Adrenal gland (tissue), 9 donors: ENCODE measurements at regions not wholly inside any gene's neighbourhood (a gene's known extent, or its start where the extent isn't known, plus 50 kb on each side); places are given as distances from the start of the nearest gene placed in this dataset.
"Not testable (repeated sequence)": the region's sequence is repeated elsewhere in the genome, so short reads cannot be mapped to it uniquely, and the experiment has no call there.

ENCODE experiments used
- DNase-seq, 7 donors: peaks; one replicate each; pipeline ENCODE4 v3.0.0-alpha.2; 2019 to 2020
- H3K27ac ChIP-seq, 5 donors: fragments of 200-600 bp; sonication (generic) in 4 of 5; 1 replicate in 3 of 5; 2 replicates in 2 of 5; pipeline versions ENCODE4 v1.5.1 to v1.8.0; 2016 to 2020; ENCODE audit warnings: mild to moderate bottlenecking in 1 of 5
- H3K27me3 ChIP-seq: fragments of 200-600 bp; 2 replicates; pipeline ENCODE4 v1.8.0; 2021
- H3K36me3 ChIP-seq, 2 donors: fragments of 200-600 bp; replicated peaks in 1 of 2; 1 replicate in 1 of 2; 2 replicates in 1 of 2; pipeline versions ENCODE4 v1.5.1 to v1.8.0; 2018 to 2022
- H3K4me1 ChIP-seq, 2 donors: fragments of 200-600 bp; replicated peaks in 1 of 2; 1 replicate in 1 of 2; 2 replicates in 1 of 2; pipeline versions ENCODE4 v1.5.1 to v1.8.0; 2018 to 2021
- H3K4me3 ChIP-seq, 4 donors: fragments of 200-600 bp; sonication (generic) in 3 of 4; one replicate each; pipeline ENCODE4 v1.5.1; 2016 to 2018
- H3K9me3 ChIP-seq, 3 donors: fragments of 200-600 bp; sonication (generic) in 1 of 3; replicated peaks in 1 of 3; 1 replicate in 2 of 3; 2 replicates in 1 of 3; pipeline versions ENCODE4 v1.5.1 to v1.8.0; 2016 to 2021
- WGBS, 4 donors: extraction: QIAGEN DNeasy Blood & Tissue Kit in 2 of 4; methylation state at CpG; one replicate each; pipeline versions ENCODE4 v1.1.5 to v1.1.7; 2013 to 2017; 5-methylcytosine and 5-hydroxymethylcytosine counted together
- intact Hi-C, 2 donors: fragments of 100-400 bp; cut with DNase I; formaldehyde crosslinking; loops; one replicate each; pipeline versions ENCODE4 v1.14.1 to v1.15.0; 2022 to 2023
- donor health status: healthy with polysubstance abuse.
- donor health status: Bipolar disorder and iron deficiency.
- donor health status: DM: yes; HTN: yes; CAD: no.
- donor health status: DM: no; HTN: no; CAD: no.
- donor health status: DM: no; HTN: no; CAD: no.

- H3K4me3 ChIP-seq, intact Hi-C loops, H3K27ac ChIP-seq, DNase-seq, H3K4me1 ChIP-seq, H3K9me3 ChIP-seq, H3K36me3 ChIP-seq, H3K27me3 ChIP-seq: not testable (repeated sequence)
- WGBS, 4 donors, result 96 to 100% methylated on average over 2 to 3 of the region's 6 CpGs; no CpG with 5 or more reads in 2 of the 4 donors
These were observed 61.0 kb downstream of the SPDYE17 start for GRCh38 chr7:76971201-76971600.

GRCh38 chr7:76969892-76970291 is 62.3 kb downstream of the SPDYE17 start:
- H3K36me3 ChIP-seq, H3K4me3 ChIP-seq, H3K9me3 ChIP-seq, H3K4me1 ChIP-seq, DNase-seq, H3K27me3 ChIP-seq, intact Hi-C loops, H3K27ac ChIP-seq: not testable (repeated sequence)
- 88 to 100% (median 97%) methylated on average over 1 to 7 of the region's 7 CpGs for WGBS, 4 donors

GRCh38 chr7:76965731-76966548 is 66.2 kb downstream of the SPDYE17 start:
- intact Hi-C loops, result not testable (repeated sequence)

GRCh38 chr7:76964050-76964449 is 68.1 kb downstream of the SPDYE17 start:
- H3K9me3 ChIP-seq, H3K4me3 ChIP-seq, intact Hi-C loops: not testable (repeated sequence)

More at GRCh38 chr7:76965731-76966548, 66.2 kb downstream of the SPDYE17 start:
- 90 to 92% methylated on average over 7 to 9 of the region's 17 CpGs; no CpG with 5 or more reads in 2 of the 4 donors for WGBS, 4 donors
- not testable (repeated sequence) for H3K27me3 ChIP-seq, H3K36me3 ChIP-seq, H3K4me1 ChIP-seq, H3K4me3 ChIP-seq, H3K27ac ChIP-seq, DNase-seq, H3K9me3 ChIP-seq

GRCh38 chr7:76963061-76963460 is 69.1 kb downstream of the SPDYE17 start:
- intact Hi-C loops, H3K27me3 ChIP-seq, H3K27ac ChIP-seq, H3K4me3 ChIP-seq, H3K4me1 ChIP-seq, DNase-seq, H3K9me3 ChIP-seq, H3K36me3 ChIP-seq: not testable (repeated sequence)
- 84 to 96% (median 90%) methylated on average over 3 to 6 of the region's 7 CpGs for WGBS, 4 donors

More at GRCh38 chr7:76964050-76964449, 68.1 kb downstream of the SPDYE17 start:
- H3K27me3 ChIP-seq, H3K4me1 ChIP-seq, H3K36me3 ChIP-seq, H3K27ac ChIP-seq, DNase-seq: not testable (repeated sequence)
- WGBS, 4 donors, result no CpG with 5 or more reads among the region's 8 CpGs

GRCh38 chr7:76960400-76960986 is 71.7 kb downstream of the SPDYE17 start:
- H3K27me3 ChIP-seq, H3K4me1 ChIP-seq, H3K4me3 ChIP-seq, H3K27ac ChIP-seq, DNase-seq, intact Hi-C loops, H3K9me3 ChIP-seq, H3K36me3 ChIP-seq: not testable (repeated sequence)
- WGBS, 4 donors, result no CpG with 5 or more reads among the region's 16 CpGs

GRCh38 chr7:76959573-76960399 is 72.4 kb downstream of the SPDYE17 start:
- 0% methylated on average over 2 of the region's 69 CpGs; no CpG with 5 or more reads in 3 of the 4 donors for whole genome bisulfite sequencing, 4 donors
- H3K4me3 ChIP-seq, H3K4me1 ChIP-seq, H3K9me3 ChIP-seq, H3K27ac ChIP-seq, H3K27me3 ChIP-seq, DNase-seq, intact Hi-C loops, H3K36me3 ChIP-seq: not testable (repeated sequence)

GRCh38 chr7:76956531-76956930 is 75.6 kb downstream of the SPDYE17 start:
- WGBS, 4 donors, result 22 to 38% methylated on average over 1 of the region's 5 CpGs; no CpG with 5 or more reads in 2 of the 4 donors
- H3K36me3 ChIP-seq, H3K4me3 ChIP-seq, H3K27ac ChIP-seq, H3K9me3 ChIP-seq, H3K27me3 ChIP-seq, DNase-seq, intact Hi-C loops, H3K4me1 ChIP-seq: not testable (repeated sequence)

GRCh38 chr7:76955124-76955523 is 77.0 kb downstream of the SPDYE17 start:
- H3K9me3 ChIP-seq, H3K36me3 ChIP-seq, intact Hi-C loops, H3K27ac ChIP-seq, H3K27me3 ChIP-seq, H3K4me3 ChIP-seq, H3K4me1 ChIP-seq, DNase-seq: not testable (repeated sequence)
- 60 to 100% (median 93%) methylated on average over 1 to 2 of the region's 4 CpGs; no CpG with 5 or more reads in 1 of the 4 donors for WGBS, 4 donors

GRCh38 chr7:76944603-76945002 is 87.6 kb downstream of the SPDYE17 start:
- H3K4me3 ChIP-seq, H3K4me1 ChIP-seq, intact Hi-C loops, H3K36me3 ChIP-seq, H3K27ac ChIP-seq, DNase-seq, H3K9me3 ChIP-seq, H3K27me3 ChIP-seq: not testable (repeated sequence)
